Liver (tissue), 3 donors: ENCODE measurements at regions not wholly inside any gene's neighbourhood (a gene's known extent, or its start where the extent isn't known, plus 50 kb on each side); places are given as distances from the start of the nearest gene placed in this dataset.

Experiments
- CTCF ChIP-seq: fragments of 150-350 bp; IDR thresholded peaks from 2 replicates; pipeline ENCODE4 v1.5.1; 2017; ENCODE audit warnings: improper control_type of control experiment, low read depth, low read length; ENCODE audit not compliant: missing input control
- FOXA1 ChIP-seq: IDR thresholded peaks from 2 replicates; pipeline ENCODE4 v1.6.1; 2016; ENCODE audit warnings: antibody characterized with exemption
- GABPA ChIP-seq, 2 donors: IDR thresholded peaks in 1 of 2; conservative IDR thresholded peaks in 1 of 2; 2 replicates each; pipeline ENCODE4 v1.6.1; 2016; ENCODE audit warnings: antibody characterized with exemption in 2 of 2, mild to moderate bottlenecking in 1 of 2, moderate library complexity in 1 of 2
- HNF4A ChIP-seq, 2 donors: conservative IDR thresholded peaks; 2 replicates each; pipeline ENCODE4 v1.6.1; 2016; ENCODE audit warnings: antibody characterized with exemption in 2 of 2, mild to moderate bottlenecking in 2 of 2
- HNF4G ChIP-seq: IDR thresholded peaks from 2 replicates; pipeline ENCODE4 v1.6.1; 2016; ENCODE audit warnings: antibody characterized with exemption
- JUND ChIP-seq, 2 donors: IDR thresholded peaks; 2 replicates each; pipeline ENCODE4 v1.6.1; 2016; ENCODE audit warnings: antibody characterized with exemption in 2 of 2
- MAX ChIP-seq: IDR thresholded peaks from 2 replicates; pipeline ENCODE4 v1.6.1; 2016; ENCODE audit warnings: antibody characterized with exemption
- RAD21 ChIP-seq, 2 donors: IDR thresholded peaks; 2 replicates each; pipeline ENCODE4 v1.6.1; 2016; ENCODE audit warnings: antibody characterized with exemption in 2 of 2, mild to moderate bottlenecking in 2 of 2
- REST ChIP-seq: IDR thresholded peaks from 2 replicates; pipeline ENCODE4 v1.6.1; 2016; ENCODE audit warnings: antibody characterized with exemption, mild to moderate bottlenecking
- RXRA ChIP-seq, 2 donors: IDR thresholded peaks; 2 replicates each; pipeline ENCODE4 v1.6.1; 2017 to 2018; ENCODE audit warnings: antibody characterized with exemption in 2 of 2, mild to moderate bottlenecking in 1 of 2
- TAF1 ChIP-seq: conservative IDR thresholded peaks from 2 replicates; pipeline ENCODE4 v1.6.1; 2016; ENCODE audit warnings: antibody characterized with exemption, mild to moderate bottlenecking
- YY1 ChIP-seq: IDR thresholded peaks from 2 replicates; pipeline ENCODE4 v1.6.1; 2016; ENCODE audit warnings: antibody characterized with exemption, mild to moderate bottlenecking
- ZBTB33 ChIP-seq: IDR thresholded peaks from 2 replicates; pipeline ENCODE4 v1.6.1; 2016; ENCODE audit warnings: antibody characterized with exemption
- donor health status: healthy.
- donor health status: healthy.

DNA sequence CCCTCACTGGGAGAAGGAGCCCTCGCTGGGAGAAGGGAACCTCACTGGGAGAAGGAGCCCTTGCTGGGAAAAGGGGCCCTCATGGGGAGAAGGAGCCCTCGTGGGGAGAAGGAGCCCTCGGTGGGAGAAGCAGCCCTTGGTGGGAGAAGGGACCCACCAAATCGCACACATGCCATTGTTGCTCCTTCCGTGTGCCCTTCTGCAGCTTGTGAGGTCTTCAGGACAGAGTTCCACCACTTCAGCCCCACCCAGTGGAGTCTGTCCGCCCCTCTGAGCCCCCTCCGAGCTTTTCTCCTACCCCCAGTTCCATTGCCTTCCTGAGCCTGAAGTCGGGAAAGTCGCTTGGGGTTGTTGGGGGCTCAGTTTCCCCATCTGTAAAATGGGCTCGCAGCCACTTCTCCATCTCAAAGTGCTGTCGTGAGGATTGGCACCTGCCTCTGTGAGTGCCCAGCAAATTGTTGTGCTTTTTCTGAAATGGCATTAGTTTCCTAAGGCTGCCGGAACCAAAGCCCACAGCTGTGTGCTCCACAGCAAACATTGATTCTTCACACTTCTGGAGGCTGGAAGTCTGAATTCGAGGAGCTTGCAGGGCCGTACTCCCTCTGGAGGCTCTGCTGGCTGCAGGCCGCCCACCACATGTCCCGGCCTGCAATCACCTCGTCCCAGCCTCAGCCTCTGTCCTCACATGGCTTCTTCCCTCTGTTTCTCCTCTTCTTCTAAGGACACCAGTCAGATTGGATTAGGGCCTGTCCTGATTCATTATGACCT lies 124.7 kb upstream of the PMEPA1 start:
- TF ChIP-seq CTCF = no peak
- TF ChIP-seq YY1 = no peak
- no peak for TF ChIP-seq GABPA (IDR thresholded peaks at IDR 0.05 in 1 of 2, conservative IDR thresholded peaks at IDR 0.05 in 1 of 2)
- no peak for TF ChIP-seq HNF4G
- no peak for TF ChIP-seq FOXA1
- no peak for TF ChIP-seq ZBTB33
- TF ChIP-seq JUND (IDR thresholded peaks at IDR 0.05) = no peak
- no peak for TF ChIP-seq RXRA (IDR thresholded peaks at IDR 0.05)
- no peak for TF ChIP-seq RAD21 (IDR thresholded peaks at IDR 0.05)
- no peak for TF ChIP-seq REST
- TF ChIP-seq MAX = no peak
- TF ChIP-seq HNF4A (conservative IDR thresholded peaks at IDR 0.05) = no peak
- TF ChIP-seq TAF1 = no peak
